Urothelium cell line (cell line): ENCODE measurements at regions not wholly inside any gene's neighbourhood (a gene's known extent, or its start where the extent isn't known, plus 50 kb on each side); places are given as distances from the start of the nearest gene placed in this dataset.

Source experiments
- DNase-seq: peaks from one replicate; pipeline ENCODE4 v3.0.0; 2011; ENCODE audit warnings: low spot score, mixed read lengths
- FAIRE-seq: peaks from 2 replicates; lab custom pipeline; 2011; peaks lifted over from hg19 to GRCh38; lab: Jason Lieb, UNC

DNA sequence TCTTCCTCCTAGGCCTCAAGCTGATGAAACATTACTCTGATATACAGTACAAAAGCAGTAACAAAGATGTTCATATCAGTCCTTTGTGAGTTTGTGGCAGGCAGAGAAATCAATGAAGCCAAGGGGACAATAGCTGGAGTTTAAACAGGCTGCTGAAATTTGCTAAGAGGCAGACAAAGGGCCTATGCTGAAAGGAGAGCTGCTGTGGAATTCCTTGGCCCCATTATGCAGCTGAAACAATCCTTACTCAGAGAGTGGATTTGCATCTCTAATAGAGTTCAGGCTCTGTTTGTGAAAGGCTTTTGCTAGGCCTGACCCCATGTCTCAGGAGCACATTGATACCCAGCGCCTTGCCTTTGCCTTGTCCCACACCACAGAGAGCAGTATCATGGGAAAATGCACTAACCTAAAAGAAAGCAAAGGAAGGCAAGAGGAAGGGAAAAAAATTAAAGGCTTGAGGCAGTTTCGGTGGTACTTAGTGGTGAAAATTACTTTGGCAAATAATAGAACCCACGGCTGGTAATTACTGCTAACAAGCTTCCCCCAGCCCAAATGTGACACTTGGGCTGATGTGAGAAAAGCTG is 195.0 kb upstream of the EPHA3 start:
- no peak for DNase-seq
- FAIRE-seq = no peak

DNA sequence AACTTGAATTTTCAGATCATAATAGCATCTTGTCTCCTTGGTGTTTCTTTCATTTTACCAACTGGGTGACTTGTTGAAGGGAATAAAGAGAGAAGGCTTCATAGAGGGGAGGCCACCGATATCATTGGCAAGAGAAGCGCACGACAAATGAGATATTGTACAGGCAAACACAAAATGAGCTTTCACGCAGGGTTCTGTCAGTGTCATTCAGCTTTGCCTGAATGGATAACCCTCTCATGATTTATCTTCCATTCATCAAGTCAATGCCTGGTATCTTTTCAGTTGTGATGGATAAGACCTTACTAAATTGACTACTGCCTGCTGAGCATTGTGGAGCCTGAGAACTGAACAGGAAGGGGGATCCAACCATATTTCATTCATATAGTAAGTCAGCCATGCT is 188.6 kb upstream of the EPHA3 start:
- FAIRE-seq (no peak), DNase-seq (no peak)

DNA sequence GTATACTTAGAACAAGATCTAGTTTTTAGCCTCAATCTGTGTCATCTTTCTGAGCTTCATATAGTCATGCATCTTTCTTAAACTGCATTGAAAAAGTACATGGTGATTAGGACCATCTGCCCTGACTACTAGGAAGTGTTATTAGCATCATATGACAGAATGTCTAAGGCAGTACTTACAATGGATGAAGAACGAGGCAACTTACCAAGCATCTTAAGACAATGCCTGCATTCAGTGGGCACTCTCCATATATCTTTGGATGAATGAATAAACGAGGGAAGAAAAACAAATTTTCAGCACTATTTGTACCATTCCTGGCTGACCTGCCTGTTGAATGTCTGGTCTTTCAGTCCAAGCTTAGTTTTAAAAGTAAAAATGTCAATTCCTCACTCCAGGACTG is 185.4 kb upstream of the EPHA3 start:
- no peak for DNase-seq
- FAIRE-seq = peak; percentile 67

DNA sequence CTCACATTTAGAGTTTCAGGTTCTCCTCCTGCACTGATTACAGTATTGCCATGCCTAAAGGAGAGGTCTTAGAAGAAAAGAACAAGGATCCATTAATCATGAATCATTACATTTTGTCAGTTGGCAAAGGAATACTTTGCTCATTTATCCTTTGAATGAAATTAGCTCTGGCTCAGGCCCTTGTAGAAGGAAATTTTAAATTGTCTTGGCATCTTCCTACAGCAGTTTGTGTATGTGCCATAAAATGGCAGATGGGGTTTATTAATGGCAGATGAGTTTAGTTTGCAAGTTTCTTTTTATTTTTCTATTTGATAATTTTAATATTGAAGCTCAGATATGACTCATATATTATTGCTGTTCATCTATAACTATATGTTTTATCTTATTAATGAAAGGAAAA is 181.2 kb upstream of the EPHA3 start:
- FAIRE-seq (no peak), DNase-seq (no peak)

DNA sequence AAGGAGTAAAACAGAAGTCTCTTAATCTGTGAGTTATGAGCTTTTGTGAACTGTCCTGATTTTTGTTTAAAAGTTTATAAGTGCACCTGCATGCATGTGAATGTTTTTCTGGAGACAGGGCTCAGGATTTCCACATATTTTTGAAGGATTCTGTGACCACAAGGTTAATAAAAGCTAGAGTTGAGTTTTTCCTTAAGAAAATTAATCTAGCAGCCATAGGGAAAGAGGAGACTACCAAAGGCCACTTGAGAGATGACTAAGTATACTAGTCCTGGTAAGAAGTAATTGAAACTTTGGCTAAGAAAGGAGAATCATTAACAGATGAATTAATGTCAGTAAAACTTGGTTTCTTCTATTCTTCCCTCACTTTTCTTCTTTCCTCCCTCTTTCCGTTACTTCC is 176.8 kb upstream of the EPHA3 start:
- DNase-seq (no peak), FAIRE-seq (no peak)

DNA sequence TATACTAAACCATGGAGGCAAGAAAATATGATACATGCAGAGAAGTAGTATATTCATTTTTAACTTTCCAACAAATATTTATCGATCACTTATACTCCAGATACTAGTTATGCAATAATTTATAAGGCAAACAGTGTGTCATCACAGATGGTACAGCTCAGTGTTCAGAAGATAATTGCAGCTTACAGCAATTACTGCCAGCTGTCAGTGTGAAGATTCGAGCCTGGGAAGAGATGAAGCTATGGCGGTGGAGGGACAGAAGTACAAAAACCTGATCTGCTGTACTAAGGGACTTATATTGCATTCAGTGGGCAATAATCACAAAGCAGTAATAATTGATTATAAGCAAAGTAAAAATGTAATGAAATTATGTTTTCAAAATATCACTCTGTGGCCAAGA is 170.6 kb upstream of the EPHA3 start:
- no peak for FAIRE-seq
- DNase-seq = no peak

DNA sequence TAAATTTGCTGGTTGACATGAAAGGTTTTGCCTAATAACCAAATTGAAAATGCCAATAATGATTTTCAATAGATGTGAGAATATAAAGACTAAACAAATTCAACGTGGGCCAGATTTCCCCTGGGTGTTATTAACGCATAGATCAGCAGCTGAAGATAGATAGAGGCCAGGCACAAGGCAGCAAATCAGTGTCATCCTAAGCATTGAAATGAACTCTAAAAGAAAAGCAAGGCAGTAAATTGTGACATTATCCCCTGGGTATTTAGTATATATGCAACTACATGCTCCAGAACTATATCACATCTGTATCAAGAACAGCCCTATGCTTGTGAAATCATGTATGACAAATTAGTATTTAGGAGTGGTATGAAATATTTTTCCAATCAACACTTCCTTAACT is 167.1 kb upstream of the EPHA3 start:
- no peak for FAIRE-seq

DNA sequence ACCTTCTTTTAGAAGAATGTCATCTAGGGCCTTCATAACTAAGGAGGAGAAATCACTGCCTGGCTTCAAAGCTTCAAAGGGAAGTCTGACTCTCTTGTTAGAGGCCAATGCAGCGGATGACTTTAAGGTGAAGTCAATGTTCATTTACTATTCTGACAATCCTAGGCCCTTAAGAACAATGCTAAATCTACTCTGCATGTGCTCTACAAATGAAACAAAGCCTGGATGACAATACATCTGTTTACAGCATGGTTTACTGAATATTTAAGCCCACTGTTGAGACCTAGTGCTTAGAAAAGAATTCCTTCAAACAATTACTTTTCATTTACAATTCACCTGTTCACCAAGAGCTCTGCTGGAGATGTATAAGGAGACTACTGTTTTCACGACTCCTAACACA is 160.4 kb upstream of the EPHA3 start:
- no peak for FAIRE-seq
- DNase-seq = no peak

More for the DNA sequence above, 167.1 kb upstream of the EPHA3 start:
- no peak for DNase-seq

DNA sequence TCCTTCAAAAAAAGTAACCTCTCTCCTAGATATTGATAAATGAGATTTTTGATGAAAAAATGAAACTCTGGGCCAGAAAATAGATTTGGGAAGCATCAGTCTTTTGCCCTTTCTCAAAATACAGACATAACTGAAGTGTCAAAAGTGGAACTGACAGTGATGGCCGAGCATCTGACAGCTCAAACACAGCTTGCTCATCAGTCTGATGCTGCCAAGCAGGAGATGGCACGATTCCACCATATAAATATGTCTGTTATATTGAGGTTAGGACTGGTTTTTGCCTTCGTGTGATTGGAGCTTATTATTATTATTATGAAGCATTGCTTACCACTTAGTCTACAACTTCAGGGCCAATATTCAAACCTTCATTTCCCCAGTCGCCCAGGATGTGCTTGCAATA is 152.6 kb upstream of the EPHA3 start:
- FAIRE-seq (no peak), DNase-seq (no peak)

DNA sequence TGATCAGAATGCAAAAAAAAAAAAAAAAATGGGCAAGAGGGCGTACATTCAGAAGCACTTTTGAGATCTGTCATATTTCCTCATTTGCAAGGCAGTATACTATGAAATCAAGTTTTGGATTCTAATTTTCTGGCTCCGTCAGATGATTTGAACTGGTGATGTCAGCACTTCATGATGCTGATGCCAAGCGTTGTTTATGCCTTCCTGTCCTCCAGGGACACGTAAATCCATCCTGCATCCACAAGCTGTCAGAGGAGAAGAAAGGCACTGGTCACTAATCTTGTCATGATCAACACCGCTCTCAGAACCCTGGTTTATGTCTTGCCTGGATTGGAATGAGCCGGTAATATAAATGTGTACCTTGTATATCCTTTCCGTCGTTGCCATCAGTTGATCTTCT is 152.1 kb upstream of the EPHA3 start:
- DNase-seq (no peak), FAIRE-seq (no peak)

DNA sequence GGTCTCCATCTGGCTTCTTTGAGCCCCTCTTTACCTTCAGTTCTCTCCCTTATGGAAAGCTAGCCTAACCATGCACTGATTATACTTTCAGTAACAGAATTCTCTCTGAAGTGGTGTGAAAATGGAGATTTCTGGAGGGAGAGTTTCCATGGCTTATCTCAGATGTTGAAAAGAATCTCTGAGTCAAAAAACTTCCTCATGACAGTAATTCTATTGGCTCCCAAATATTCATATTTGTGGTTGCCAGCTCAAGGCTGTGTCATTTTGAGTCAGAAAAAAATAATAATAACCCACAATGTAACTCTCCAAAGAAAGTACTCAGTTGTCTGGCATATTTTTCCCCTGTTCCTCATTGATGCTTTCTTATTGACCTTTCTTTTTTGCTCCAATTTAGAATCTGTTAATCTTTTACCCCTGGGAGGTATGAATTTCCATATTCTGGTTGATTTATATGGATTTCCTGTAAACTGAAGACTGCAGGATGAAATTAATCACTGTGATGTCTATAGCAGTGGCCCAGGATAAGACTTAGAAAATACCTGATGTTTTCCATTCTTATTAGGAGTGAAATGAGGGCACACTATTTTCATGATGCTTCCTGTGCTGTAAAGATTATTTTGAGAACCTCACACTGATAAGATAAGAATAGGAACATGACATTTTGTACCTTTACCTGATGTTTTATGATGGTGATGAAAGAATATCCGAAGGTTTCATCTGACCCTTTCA is 149.5 kb upstream of the EPHA3 start:
- FAIRE-seq = no peak

DNA sequence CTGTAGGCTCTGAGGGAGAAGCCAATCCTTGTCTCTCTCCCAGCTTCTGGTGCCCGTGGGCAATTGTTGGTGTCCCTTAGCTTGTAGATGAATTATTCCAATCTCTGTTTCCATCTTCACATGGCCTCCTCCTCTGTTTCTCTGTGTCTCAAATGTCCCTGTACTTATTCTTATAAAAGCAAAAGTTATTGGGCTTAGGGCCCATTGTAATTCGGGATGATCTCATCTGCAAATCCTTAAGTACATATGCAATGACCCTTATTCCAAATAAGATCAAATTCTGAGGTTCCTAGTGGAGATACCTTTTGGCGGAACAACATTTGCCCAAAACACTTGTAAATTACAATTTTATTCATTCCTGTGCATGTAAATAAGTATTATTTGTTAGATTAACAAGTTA is 147.4 kb upstream of the EPHA3 start:
- no peak for DNase-seq
- FAIRE-seq = no peak

More for the DNA sequence above, 149.5 kb upstream of the EPHA3 start:
- DNase-seq = peak; percentile 41

DNA sequence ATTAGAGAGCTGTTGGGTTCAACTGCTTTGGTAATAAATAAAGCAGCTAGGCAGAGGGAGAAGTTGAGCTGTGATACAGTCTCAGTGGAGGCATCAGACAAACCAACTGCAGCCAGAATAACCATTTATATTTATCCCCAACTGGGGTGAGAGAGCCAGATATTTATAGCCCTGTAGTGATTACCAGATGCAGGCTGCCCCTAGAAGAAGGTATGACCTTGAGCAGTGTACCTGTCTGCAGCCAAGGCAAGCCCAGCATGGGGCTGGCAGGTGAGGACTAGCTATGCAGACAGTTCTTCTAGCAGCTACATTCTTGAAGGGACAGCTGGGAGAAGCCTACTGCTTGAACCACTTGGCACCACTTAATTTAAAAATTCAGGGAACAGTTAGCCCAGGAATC is 144.4 kb upstream of the EPHA3 start:
- DNase-seq (no peak), FAIRE-seq (no peak)

DNA sequence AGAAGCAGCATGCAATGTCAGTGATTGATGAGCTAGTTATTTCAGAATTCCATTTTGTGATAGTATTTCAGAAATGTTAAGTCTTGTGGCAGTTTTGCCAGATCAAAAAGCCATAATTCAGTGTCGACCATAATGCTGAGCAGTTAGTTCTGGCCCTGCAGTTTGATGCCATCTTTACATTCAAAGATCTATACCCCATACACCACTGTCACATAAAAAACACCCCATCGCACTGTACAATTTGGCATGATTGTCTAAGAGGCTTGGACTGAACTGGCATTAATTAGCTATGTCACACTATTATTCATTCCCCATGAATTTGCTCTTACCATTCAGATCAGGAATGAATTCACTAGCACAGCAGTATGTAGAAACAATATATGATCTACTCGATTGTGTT is 127.7 kb upstream of the EPHA3 start:
- DNase-seq (no peak), FAIRE-seq (peak; percentile 59)

DNA sequence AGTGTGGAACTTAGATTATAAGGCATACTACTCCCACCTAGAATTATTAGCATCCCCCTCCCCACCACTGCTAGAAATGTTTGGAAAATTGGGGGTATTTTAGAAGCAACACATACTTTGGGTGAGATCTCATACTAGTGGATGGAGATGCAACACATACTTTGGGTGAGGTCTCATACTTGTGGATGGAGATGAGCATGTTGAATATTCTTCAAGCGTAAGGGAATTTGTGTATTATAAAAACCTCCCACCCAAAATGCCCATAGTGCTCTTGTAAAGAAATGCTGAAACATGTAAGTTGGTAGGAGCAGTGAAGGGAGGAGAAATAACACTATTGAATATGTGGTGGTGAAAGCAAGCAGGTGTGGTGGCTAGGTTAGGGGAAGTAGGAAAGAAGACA is 124.0 kb upstream of the EPHA3 start:
- FAIRE-seq = no peak
- DNase-seq = no peak

DNA sequence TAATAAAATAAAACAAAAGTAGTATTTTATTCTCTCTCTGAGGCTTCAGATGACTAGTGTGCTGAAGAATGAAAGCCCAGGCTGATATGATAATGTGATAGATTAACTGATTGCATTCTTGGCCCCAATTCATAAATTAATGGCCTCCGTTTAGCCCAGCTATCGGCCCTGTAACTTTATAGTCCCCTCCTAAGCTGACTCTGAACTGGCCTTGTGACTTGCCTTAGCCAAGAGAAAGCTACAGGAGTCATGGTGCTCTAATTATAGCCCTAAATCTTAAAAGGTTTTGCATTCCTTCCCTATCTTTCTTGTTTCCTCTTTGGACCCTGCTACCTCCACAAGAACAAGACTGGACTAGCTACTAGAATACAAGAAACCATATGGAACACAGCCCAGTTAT is 123.2 kb upstream of the EPHA3 start:
- DNase-seq = no peak
- FAIRE-seq = no peak

DNA sequence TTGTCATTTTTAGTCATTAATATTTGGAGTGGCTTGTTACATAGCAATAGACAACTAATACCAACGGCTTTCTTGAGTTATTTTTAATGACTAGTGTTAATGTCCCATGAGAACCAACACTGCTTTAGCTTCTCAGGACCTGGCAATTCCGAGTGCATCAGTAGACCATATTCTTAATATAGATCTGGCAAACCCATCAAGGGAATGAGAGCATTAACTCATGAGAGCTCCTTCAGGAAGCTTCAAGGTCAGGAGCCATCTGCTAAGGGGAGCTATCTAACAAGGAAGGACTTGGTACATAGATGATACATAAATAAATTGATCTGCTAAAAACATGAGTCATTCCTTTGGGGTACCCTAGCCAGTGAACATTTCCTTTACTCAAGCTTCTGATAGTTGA is 122.6 kb upstream of the EPHA3 start:
- no peak for FAIRE-seq
- no peak for DNase-seq

DNA sequence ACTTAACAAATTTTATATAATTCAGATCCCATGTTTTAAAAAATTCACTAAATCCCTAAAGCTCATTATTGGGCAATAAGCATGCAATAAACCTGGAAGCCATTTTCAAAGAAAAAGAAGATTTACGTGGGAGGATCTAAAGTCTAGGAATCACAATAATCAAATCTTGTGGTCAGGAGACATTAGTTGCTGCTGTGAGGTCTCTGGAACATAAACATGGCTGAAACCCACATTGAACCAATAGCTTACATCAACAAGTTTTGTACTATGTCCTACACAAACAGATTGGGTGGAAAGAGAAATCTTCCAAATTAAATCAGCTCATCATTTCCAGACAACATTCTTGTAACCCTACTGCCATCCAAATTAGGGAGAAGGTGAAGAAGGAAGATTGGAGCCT is 121.9 kb upstream of the EPHA3 start:
- DNase-seq = no peak
- no peak for FAIRE-seq

DNA sequence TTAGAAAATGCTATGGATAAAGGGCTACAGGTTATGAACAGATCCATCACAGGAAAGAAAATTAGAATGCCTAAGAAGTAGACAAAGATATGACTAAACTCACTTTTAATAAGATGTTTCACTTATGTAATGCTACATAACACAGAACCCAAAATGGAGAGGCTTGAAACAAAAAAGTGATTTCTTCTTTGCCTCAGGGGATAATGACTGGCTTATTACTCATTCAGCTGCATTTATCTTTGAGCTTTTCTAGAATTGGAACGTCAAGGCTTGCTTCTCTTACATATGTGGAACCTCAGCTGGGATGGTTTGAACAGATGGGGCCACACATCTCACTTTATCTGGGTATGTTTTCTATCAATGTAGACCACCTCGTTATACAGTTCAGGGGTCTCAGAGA is 120.6 kb upstream of the EPHA3 start:
- FAIRE-seq (no peak), DNase-seq (no peak)

DNA sequence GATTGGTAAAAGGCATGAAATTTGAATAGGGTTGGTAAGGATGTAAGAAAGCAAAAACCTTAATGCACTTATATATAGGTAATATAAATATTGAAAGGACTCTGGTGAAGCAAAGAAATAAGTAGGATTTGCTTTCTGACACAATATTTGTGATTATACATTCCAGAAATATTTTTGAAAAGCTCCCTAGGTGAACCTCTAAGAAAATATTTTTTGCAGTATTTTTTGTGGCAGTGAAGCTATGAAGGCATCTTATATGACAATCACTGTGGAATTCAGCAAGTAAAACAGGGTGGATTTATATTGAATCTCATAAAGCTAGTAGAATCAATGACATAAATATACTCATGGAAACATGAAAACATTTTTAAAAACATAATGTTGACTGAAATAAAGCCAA is 119.6 kb upstream of the EPHA3 start:
- FAIRE-seq = no peak
- DNase-seq = no peak

DNA sequence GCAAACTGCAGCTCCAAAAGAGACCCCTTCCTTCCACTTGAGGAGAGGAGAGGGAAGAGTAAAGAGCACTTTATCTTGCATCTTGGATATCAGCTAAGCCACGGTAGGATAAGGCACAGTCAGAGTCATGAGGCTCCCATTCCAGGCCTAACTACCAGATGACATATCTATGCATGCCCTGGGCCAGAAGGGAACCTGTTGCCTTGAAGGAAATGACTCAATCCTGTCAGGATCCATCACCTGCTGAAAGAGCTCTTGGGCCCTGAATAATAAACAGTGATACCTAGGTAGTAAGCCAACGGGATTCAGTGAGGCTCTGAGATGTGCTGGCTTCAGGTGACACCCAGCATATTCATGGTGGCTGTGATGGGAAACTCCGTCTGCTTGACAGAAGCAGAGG is 118.5 kb upstream of the EPHA3 start:
- FAIRE-seq (no peak), DNase-seq (no peak)

DNA sequence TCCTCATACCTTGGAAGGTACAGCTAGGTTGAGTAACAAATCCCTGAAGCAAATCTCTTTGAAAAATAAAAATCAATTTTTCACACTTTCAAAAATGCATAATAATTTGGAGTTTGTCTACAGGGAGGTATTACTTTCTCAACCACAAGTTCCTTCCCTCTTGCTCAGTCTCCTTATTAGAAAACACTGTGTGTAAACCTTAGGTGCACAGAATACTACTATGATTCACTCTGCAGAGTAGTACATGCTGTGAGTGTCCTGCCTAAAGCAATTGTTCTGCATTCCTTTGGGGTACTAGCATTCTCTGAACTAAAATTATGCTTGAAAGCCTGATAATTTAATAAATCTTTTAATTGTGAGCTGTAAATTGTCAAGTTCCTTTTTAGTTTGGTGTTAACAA is 115.9 kb upstream of the EPHA3 start:
- DNase-seq (no peak), FAIRE-seq (no peak)

DNA sequence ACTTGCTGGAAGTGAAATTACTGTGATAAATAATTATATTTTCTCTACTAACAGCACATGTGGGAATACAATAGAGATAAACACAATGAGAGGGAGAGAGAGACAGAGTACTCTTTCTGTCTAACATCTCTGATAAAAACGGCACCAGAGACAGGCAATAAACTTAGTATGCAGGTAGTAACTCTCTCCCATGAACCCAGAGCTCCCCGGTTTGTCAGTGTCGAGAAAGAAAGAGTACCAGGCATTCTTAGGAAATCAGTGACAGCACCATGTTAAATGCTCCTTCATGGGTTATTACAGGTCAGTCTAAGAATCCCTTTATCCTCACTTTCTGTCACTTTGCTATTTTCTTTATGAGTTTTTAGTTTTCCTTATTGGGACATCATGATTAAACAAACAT is 110.7 kb upstream of the EPHA3 start:
- FAIRE-seq (no peak), DNase-seq (no peak)
